HL-60 (cell line): ENCODE measurements at regions not wholly inside any gene's neighbourhood (a gene's known extent, or its start where the extent isn't known, plus 50 kb on each side); places are given as distances from the start of the nearest gene placed in this dataset.

ENCODE experiments used
- CTCF ChIP-seq: IDR thresholded peaks from one replicate; pipeline ENCODE4 v1.5.1; 2011; ENCODE audit warnings: low read length, control low read depth, inconsistent platforms; ENCODE audit not compliant: insufficient read depth
- POLR2AphosphoS5 ChIP-seq: IDR thresholded peaks from 2 replicates; pipeline ENCODE4 v1.6.1; 2012; ENCODE audit warnings: low read depth

GRCh38 chr16:13376174-13376573, 474.8 kb downstream of the SHISA9 start:
- TF ChIP-seq CTCF (no peak), POLR2AphosphoS5 (no peak)
